ENCODE measurements at regions not wholly inside any gene's neighbourhood (a gene's known extent, or its start where the extent isn't known, plus 50 kb on each side); places are given as distances from the start of the nearest gene placed in this dataset.

DNA sequence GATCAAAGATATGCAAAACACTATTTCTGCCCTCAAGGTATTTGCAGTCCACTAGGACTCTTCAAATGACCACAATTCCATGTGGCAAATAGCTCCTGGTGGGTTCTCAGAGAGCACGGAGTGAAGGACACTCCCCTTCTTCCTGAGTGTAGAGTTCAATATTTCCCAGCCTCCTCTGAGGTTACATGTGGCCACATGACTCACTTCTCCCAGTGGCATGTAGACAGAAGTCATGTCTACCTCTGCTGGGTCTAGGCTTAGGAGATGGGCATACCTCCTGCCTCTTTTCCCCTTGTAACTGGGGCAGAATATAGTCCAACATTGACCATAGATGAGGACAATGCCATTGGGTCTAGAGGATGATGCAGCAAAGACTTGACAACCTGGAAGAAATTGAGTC lies 191.4 kb downstream of the MIS18A start:
- TF ChIP-seq, protein P1, sequence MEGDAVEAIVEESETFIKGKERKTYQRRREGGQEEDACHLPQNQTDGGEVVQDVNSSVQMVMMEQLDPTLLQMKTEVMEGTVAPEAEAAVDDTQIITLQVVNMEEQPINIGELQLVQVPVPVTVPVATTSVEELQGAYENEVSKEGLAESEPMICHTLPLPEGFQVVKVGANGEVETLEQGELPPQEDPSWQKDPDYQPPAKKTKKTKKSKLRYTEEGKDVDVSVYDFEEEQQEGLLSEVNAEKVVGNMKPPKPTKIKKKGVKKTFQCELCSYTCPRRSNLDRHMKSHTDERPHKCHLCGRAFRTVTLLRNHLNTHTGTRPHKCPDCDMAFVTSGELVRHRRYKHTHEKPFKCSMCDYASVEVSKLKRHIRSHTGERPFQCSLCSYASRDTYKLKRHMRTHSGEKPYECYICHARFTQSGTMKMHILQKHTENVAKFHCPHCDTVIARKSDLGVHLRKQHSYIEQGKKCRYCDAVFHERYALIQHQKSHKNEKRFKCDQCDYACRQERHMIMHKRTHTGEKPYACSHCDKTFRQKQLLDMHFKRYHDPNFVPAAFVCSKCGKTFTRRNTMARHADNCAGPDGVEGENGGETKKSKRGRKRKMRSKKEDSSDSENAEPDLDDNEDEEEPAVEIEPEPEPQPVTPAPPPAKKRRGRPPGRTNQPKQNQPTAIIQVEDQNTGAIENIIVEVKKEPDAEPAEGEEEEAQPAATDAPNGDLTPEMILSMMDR (tag by site-specific recombination; IDR thresholded peaks at IDR 0.05) = no peak
- TF ChIP-seq KLF16 (tag by site-specific recombination; IDR thresholded peaks at IDR 0.05) (no peak), ZBTB17 (tag by site-specific recombination; IDR thresholded peaks at IDR 0.05) (no peak), FEZF1 (tag by site-specific recombination; IDR thresholded peaks at IDR 0.05) (no peak)
- TF ChIP-seq, protein P2, sequence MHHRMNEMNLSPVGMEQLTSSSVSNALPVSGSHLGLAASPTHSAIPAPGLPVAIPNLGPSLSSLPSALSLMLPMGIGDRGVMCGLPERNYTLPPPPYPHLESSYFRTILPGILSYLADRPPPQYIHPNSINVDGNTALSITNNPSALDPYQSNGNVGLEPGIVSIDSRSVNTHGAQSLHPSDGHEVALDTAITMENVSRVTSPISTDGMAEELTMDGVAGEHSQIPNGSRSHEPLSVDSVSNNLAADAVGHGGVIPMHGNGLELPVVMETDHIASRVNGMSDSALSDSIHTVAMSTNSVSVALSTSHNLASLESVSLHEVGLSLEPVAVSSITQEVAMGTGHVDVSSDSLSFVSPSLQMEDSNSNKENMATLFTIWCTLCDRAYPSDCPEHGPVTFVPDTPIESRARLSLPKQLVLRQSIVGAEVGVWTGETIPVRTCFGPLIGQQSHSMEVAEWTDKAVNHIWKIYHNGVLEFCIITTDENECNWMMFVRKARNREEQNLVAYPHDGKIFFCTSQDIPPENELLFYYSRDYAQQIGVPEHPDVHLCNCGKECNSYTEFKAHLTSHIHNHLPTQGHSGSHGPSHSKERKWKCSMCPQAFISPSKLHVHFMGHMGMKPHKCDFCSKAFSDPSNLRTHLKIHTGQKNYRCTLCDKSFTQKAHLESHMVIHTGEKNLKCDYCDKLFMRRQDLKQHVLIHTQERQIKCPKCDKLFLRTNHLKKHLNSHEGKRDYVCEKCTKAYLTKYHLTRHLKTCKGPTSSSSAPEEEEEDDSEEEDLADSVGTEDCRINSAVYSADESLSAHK (tag by site-specific recombination; IDR thresholded peaks at IDR 0.05) = no peak
- TF ChIP-seq, protein P3, sequence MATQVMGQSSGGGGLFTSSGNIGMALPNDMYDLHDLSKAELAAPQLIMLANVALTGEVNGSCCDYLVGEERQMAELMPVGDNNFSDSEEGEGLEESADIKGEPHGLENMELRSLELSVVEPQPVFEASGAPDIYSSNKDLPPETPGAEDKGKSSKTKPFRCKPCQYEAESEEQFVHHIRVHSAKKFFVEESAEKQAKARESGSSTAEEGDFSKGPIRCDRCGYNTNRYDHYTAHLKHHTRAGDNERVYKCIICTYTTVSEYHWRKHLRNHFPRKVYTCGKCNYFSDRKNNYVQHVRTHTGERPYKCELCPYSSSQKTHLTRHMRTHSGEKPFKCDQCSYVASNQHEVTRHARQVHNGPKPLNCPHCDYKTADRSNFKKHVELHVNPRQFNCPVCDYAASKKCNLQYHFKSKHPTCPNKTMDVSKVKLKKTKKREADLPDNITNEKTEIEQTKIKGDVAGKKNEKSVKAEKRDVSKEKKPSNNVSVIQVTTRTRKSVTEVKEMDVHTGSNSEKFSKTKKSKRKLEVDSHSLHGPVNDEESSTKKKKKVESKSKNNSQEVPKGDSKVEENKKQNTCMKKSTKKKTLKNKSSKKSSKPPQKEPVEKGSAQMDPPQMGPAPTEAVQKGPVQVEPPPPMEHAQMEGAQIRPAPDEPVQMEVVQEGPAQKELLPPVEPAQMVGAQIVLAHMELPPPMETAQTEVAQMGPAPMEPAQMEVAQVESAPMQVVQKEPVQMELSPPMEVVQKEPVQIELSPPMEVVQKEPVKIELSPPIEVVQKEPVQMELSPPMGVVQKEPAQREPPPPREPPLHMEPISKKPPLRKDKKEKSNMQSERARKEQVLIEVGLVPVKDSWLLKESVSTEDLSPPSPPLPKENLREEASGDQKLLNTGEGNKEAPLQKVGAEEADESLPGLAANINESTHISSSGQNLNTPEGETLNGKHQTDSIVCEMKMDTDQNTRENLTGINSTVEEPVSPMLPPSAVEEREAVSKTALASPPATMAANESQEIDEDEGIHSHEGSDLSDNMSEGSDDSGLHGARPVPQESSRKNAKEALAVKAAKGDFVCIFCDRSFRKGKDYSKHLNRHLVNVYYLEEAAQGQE (tag by site-specific recombination; IDR thresholded peaks at IDR 0.05) = no peak
- TF ChIP-seq, protein P4, sequence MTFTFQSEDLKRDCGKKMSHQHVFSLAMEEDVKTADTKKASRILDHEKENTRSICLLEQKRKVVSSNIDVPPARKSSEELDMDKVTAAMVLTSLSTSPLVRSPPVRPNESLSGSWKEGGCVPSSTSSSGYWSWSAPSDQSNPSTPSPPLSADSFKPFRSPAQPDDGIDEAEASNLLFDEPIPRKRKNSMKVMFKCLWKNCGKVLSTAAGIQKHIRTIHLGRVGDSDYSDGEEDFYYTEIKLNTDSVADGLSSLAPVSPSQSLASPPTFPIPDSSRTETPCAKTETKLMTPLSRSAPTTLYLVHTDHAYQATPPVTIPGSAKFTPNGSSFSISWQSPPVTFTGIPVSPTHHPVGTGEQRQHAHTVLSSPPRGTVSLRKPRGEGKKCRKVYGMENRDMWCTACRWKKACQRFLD (tag by site-specific recombination; IDR thresholded peaks at IDR 0.05) = no peak
